Activated CD8-positive, alpha-beta memory T cell treated with anti-CD3 and anti-CD28 coated beads, Interleukin-2, amount 50 U/mL, for 24 hours (primary cell): ENCODE measurements at regions not wholly inside any gene's neighbourhood (a gene's known extent, or its start where the extent isn't known, plus 50 kb on each side); places are given as distances from the start of the nearest gene placed in this dataset.
"Not testable (repeated sequence)": the region's sequence is repeated elsewhere in the genome, so short reads cannot be mapped to it uniquely, and the experiment has no call there.

ENCODE experiments used
- DNase-seq: peaks from one replicate; pipeline ENCODE4 v3.0.0-alpha.2; 2020; ENCODE audit errors: extremely low read depth

DNA sequence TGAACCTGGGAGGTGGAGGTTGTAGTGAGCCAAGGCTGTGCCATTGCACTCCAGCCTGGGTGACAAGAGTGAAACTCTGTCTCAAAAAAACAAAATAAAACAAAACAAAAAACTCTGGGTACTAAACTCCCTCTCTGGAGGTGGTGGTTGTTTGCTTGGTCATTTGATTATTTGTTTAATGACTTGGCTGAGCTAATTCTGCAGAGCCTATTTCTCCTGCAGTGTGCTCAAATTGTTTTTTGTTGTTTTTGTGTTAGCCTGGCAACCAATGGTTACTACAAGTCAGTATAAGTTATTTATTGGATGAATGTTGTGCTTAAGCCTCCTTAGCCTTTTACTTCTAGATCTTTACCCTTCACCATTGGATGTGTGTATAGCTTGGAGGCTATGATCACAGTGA is 387.5 kb downstream of the ADCYAP1 start:
- DNase-seq = no peak

- no peak for DNase-seq
Measured at GRCh38 chr18:1294229-1294628, 389.6 kb downstream of the ADCYAP1 start.

DNA sequence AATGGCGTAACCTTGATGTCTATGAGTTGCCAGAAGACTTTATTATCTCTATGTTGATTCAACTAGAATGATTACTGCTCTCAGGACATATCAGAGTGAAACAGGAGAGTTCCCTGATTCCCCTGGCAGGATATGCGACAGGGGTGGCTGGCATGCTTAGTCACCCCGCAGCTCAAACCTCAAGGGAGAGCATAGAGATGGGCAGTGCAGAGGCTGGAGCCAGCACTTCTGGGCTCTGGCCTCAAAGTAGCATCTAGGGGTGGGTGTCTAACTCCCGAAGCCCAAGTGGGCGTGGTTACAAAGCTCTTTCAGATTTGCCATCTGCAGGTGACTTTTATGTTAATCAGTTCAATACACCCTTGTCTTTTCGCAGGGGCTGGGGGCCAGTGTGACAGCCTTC is 391.6 kb downstream of the ADCYAP1 start:
- DNase-seq = no peak

- DNase-seq = no peak
Measured at GRCh38 chr18:1302861-1303260, 398.2 kb downstream of the ADCYAP1 start.

DNA sequence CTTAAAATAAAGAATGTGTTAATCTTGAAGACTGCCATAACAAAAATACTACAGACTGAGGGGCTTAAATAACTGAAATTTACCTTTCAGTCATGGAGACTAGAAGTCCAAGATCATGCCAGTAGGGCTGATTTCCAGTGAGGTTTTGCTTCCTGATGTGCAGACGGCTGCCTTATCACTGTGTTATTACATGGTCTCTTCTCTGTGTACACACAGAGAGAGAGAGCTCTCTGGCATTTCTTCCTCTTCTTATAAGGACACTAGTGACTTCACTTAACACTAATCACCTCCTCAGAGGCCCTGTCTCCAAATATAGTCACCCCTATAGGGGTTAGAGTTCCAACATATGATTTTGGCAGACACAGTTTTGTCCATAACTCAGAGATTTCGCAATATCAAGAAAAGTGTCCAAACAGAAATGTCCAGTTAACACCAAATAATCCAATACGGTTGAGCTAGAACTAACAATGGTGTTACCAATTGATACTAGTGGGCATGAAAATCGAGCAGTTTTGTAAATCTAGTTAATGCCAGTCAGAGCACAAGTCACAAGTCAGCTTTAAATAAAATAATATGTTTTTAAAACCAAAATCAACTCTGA is 399.8 kb downstream of the ADCYAP1 start:
- DNase-seq = no peak

DNA sequence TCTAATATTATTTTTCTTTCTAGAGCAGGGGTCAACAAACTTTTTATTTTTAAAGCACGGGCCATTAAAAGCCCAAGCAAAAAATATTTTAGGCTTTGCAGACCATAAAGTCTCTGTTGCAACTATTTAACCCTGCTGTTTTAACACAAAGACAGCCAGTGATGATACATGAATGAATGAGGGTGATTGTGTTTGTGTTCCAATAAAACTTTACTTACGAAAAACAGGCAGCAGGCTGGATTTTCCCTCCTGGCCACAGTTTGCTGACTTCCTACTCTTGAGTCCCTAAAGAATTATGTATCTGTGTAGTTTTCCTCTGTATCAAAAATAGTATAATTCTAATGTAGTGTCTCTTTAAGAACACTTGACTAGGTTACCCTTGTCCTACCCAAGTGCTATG is 402.0 kb downstream of the ADCYAP1 start:
- no peak for DNase-seq

- no peak for DNase-seq
Measured at GRCh38 chr18:1308686-1309085, 404.0 kb downstream of the ADCYAP1 start.

- DNase-seq = no peak
Measured at GRCh38 chr18:1311376-1311775, 406.7 kb downstream of the ADCYAP1 start.

DNA sequence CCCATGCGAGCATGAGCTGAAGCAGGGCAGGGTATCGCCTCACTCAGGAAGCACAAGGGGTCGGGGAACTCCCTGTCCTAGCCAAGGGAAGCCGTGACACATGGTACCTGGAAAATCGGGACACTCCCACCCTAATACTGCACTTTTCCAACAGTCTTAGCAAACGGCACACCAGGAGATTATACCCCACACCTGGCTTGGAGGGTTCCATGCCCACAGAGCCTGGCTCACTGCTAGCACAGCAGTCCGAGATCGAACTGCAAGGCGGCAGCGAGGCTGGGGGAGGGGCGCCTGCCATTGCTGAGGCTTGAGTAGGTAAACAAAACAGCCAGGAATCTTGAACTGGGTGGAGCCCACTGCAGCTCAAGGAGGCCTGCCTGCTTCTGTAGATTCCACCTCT is 430.7 kb downstream of the ADCYAP1 start:
- DNase-seq = not testable (repeated sequence)

GRCh38 chr18:1350931-1351450 is 446.3 kb downstream of the ADCYAP1 start:
- no peak for DNase-seq

- DNase-seq = no peak
Measured at GRCh38 chr18:1353025-1353424, 448.4 kb downstream of the ADCYAP1 start.

- no peak for DNase-seq
Measured at GRCh38 chr18:1357724-1358123, 453.1 kb downstream of the ADCYAP1 start.

GRCh38 chr18:1361936-1362335 is 457.3 kb downstream of the ADCYAP1 start:
- no peak for DNase-seq

- no peak for DNase-seq
Measured at GRCh38 chr18:1370552-1370951, 465.9 kb downstream of the ADCYAP1 start.

- no peak for DNase-seq
Measured at GRCh38 chr18:1371724-1372123, 467.1 kb downstream of the ADCYAP1 start.

GRCh38 chr18:1383465-1383864 is 478.8 kb downstream of the ADCYAP1 start:
- DNase-seq = no peak

GRCh38 chr18:1388468-1388867 is 483.8 kb downstream of the ADCYAP1 start:
- DNase-seq = not testable (repeated sequence)

GRCh38 chr18:1392046-1392445 is 487.4 kb downstream of the ADCYAP1 start:
- DNase-seq = no peak

DNA sequence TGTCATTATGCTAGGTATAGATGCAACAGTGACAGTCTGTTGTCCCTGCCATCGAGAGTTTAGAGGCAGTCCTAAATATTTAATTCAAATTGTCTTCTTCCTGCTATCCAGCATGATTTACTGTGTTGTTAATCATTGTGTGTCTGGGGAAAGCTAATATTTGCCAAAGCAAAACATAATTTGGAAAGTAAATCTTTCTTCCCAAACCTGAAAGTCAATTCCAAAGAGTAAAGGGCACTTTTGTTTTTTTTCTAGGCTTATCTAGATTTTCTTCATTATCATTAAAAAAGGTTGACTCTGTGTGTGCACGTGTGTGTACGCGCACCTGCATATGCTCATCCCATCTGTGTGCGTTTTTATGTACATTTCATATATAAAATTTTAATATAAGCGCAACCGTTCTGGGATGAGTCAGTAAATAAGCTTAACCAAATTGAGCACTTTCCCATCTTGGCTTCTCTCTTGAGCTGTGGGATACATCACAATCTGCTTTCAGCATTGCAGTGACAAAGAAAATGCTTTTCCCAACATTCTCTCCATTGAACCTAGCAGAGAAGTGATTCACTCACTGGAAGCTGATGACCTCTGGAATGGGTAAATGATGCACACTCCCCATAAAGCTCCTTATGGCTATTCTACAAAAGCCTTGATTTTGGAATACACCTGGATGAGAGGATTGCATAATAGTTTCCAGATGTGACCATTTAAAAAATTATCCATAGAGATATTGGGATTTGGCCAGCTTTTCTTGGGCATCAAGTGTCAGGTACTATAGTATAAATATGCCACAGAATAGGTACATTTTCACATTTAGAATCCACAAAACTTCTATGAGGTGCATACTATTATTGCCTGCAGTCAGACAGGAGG is 488.4 kb downstream of the ADCYAP1 start:
- DNase-seq = no peak

GRCh38 chr18:1393929-1394328 is 489.3 kb downstream of the ADCYAP1 start:
- no peak for DNase-seq

GRCh38 chr18:1394426-1394825 is 489.8 kb downstream of the ADCYAP1 start:
- no peak for DNase-seq

DNA sequence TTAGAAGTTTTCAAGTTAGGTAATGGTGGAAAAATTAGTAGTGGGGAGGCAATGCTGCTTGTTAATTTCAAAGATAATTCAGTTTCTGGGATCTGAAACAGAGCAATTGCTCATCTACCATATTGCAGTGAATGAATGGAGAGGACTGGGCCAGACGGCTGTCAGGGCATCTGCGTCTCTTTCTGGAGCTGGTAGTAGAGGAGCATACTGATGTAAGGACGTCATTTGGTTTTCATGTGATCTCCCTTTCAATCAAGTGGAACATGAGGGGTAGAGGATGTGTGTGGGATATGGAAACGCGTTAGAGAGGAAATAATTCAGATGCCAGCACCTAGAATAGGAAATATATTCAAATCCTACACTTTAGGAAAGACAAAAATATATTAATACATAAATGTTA is 490.3 kb downstream of the ADCYAP1 start:
- no peak for DNase-seq

- DNase-seq = no peak
Measured at GRCh38 chr18:1408376-1408775, 503.7 kb downstream of the ADCYAP1 start.
